Body of pancreas (tissue), 4 donors: ENCODE measurements at regions not wholly inside any gene's neighbourhood (a gene's known extent, or its start where the extent isn't known, plus 50 kb on each side); places are given as distances from the start of the nearest gene placed in this dataset.
"Not testable (repeated sequence)": the region's sequence is repeated elsewhere in the genome, so short reads cannot be mapped to it uniquely, and the experiment has no call there.

Source experiments
- ATAC-seq: fragments of 150-250 bp; one replicate; pipeline ENCODE4 v1.9.1; 2016
- DNase-seq, 4 donors: peaks; one replicate each; pipeline ENCODE4 v3.0.0-alpha.2; 2019
- H3K27ac ChIP-seq, 4 donors: fragments of 200-600 bp; sonication (generic); 1 replicate in 3 of 4; 2 replicates in 1 of 4; pipeline versions ENCODE4 v1.5.1 to v1.6.1; 2016 to 2019; ENCODE audit warnings: mild to moderate bottlenecking in 1 of 4, mixed read lengths in 1 of 4, moderate library complexity in 1 of 4
- H3K27me3 ChIP-seq, 2 donors: fragments of 200-600 bp; sonication (generic); one replicate each; pipeline ENCODE4 v1.6.0; 2016; ENCODE audit warnings: mild to moderate bottlenecking in 1 of 2
- H3K36me3 ChIP-seq, 2 donors: fragments of 200-600 bp; sonication (generic); replicated peaks in 1 of 2; 2 replicates each; pipeline ENCODE4 v1.5.1; 2016; ENCODE audit warnings: low read depth in 2 of 2; ENCODE audit not compliant: insufficient read depth in 1 of 2
- H3K4me1 ChIP-seq: fragments of 200-600 bp; sonication (generic); one replicate; pipeline ENCODE4 v1.6.0; 2016
- H3K4me3 ChIP-seq, 2 donors: fragments of 200-600 bp; sonication (generic); 1 replicate in 1 of 2; 2 replicates in 1 of 2; pipeline ENCODE4 v1.5.1; 2016 to 2019
- H3K9me3 ChIP-seq, 3 donors: fragments of 200-600 bp; sonication (generic); 1 replicate in 2 of 3; 2 replicates in 1 of 3; pipeline ENCODE4 v1.5.1; 2016
- POLR2A ChIP-seq, 3 donors: fragments of 450-650 bp; IDR thresholded peaks; one replicate each; pipeline ENCODE4 v1.6.1; 2016; ENCODE audit warnings: antibody characterized with exemption in 3 of 3, mild to moderate bottlenecking in 2 of 3
- WGBS, 2 donors: methylation state at CpG; one replicate each; pipeline ENCODE4 v1.1.5; 2017; 5-methylcytosine and 5-hydroxymethylcytosine counted together
- intact Hi-C: fragments of 100-400 bp; cut with DNase I; formaldehyde crosslinking; loops from one replicate; pipeline ENCODE4 v1.15.1; 2023
- TF ChIP-seq, protein P1 (sequence below), 7 experiments: fragments of 450-650 bp in 4 of 7; fragments of 200-600 bp in 3 of 7; sonication (generic) in 3 of 7; IDR thresholded peaks; one replicate each; pipeline ENCODE4 v1.5.1; 2016 to 2019; ENCODE audit warnings: antibody characterized with exemption in 7 of 7

DNA sequence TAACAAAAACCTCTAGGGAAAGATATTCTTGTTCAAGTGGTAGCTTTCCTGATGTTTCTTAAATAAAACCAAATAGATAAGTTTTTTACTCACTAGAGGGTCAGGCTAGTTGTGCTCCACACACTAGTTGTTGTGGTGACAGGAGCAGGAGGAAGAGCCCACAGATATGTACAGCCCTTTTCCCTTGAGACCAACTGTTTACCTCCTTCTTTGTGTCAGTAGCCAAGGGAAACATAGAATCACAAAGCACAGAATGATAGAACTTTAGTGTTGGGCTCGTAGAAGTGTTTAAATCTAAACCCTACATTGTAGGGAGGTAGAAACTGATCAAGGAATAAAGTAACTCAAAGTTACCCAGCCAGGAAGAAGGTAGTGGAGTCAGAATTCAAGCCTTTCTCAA is 309.0 kb downstream of the CTH start:
- no peak for ATAC-seq
- intact Hi-C loops: no loop called here

DNA sequence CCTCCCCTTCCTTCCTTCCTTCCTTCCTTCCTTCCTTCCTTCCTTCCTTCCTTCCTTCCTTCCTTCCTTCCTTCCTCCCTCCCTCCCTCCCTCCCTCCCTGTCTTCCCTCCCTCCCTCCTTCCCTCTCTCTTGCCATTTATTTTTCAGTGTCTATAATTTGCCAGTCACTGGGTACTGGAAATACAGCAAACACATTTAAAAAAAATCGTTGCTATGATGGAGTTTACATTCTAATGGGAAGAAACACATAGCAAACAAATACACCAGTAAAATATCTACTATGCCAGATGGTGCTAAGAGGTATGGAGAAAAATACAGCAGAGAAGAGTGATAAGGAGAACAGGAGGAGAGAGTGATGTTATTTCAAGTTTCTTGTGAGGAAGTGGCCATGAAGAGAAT is 309.5 kb downstream of the CTH start:
- Histone ChIP-seq H3K36me3 (no peaks in the 10 kb centered on the region), H3K27ac (no peak overlapping the region), H3K27me3 (no peaks in the 10 kb centered on the region), H3K4me3 (no peak overlapping the region), H3K4me1 (peaks cover 18% of the 10 kb centered on the region), H3K9me3 (no peaks in the 10 kb centered on the region)
- intact Hi-C loops: no loop called here
- WGBS, 2 donors: 38 to 69% methylated on average over 1 of the region's 1 CpG
- no peak for DNase-seq
- ATAC-seq: no peak
- TF ChIP-seq POLR2A (IDR thresholded peaks at IDR 0.05): no peak
- TF ChIP-seq, protein P1, sequence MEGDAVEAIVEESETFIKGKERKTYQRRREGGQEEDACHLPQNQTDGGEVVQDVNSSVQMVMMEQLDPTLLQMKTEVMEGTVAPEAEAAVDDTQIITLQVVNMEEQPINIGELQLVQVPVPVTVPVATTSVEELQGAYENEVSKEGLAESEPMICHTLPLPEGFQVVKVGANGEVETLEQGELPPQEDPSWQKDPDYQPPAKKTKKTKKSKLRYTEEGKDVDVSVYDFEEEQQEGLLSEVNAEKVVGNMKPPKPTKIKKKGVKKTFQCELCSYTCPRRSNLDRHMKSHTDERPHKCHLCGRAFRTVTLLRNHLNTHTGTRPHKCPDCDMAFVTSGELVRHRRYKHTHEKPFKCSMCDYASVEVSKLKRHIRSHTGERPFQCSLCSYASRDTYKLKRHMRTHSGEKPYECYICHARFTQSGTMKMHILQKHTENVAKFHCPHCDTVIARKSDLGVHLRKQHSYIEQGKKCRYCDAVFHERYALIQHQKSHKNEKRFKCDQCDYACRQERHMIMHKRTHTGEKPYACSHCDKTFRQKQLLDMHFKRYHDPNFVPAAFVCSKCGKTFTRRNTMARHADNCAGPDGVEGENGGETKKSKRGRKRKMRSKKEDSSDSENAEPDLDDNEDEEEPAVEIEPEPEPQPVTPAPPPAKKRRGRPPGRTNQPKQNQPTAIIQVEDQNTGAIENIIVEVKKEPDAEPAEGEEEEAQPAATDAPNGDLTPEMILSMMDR (IDR thresholded peaks at IDR 0.05): no peak

More for the DNA sequence above, 309.0 kb downstream of the CTH start:
- Histone ChIP-seq H3K27me3 (no peaks in the 10 kb centered on the region), H3K36me3 (no peaks in the 10 kb centered on the region), H3K4me3 (no peak overlapping the region), H3K4me1 (peaks cover 18% of the 10 kb centered on the region), H3K9me3 (no peaks in the 10 kb centered on the region), H3K27ac (no peak overlapping the region)
- WGBS, 2 donors: 59 to 72% methylated on average over 1 of the region's 1 CpG
- no peak for TF ChIP-seq POLR2A (IDR thresholded peaks at IDR 0.05)
- TF ChIP-seq, protein P1 (IDR thresholded peaks at IDR 0.05): no peak
- no peak for DNase-seq

DNA sequence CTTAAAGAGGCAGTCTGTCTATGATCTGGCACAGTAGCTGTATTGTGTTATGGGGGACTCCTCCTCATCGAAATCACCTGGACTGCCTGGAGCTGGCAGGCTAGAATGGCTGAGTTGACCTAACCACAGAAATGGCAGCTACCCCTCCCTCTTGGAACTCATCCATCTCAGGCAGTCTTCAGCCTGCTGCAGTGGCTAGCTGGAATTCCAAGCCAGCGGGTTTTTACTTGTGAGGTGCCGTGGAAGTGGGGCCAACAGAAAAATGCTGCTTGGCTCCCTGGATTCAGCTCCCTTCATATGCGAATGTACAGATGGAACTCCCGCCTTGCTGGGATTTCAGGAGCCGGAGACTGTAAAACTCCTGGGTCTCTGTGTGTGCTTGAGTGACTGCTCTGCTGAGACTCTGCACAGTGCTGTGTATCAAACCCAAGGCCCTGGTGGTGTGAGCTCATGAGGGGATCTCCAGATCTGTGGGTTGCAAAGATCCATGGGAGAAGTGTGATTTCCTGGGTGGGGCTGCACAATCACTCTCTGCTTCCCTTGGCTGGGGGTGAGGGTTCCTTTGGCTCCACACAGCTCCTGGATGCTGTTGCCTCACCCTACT is 316.9 kb downstream of the CTH start:
- no peaks in the 10 kb centered on the region for H3K27me3 ChIP-seq
- H3K9me3 ChIP-seq: peaks cover 0 to 5% (median 0%) of the 10 kb centered on the region in 3 donors
- WGBS, 2 donors: 79 to 80% methylated on average over 6 of the region's 6 CpGs
- intact Hi-C loops: no loop called here
- H3K4me1 ChIP-seq: no peaks in the 10 kb centered on the region
- TF ChIP-seq POLR2A (IDR thresholded peaks at IDR 0.05): no peak
- TF ChIP-seq, protein P1 (IDR thresholded peaks at IDR 0.05): no peak
- no peak overlapping the region for H3K4me3 ChIP-seq
- no peak overlapping the region for H3K27ac ChIP-seq
- ATAC-seq (no peak), DNase-seq (no peak)
- no peaks in the 10 kb centered on the region for H3K36me3 ChIP-seq

DNA sequence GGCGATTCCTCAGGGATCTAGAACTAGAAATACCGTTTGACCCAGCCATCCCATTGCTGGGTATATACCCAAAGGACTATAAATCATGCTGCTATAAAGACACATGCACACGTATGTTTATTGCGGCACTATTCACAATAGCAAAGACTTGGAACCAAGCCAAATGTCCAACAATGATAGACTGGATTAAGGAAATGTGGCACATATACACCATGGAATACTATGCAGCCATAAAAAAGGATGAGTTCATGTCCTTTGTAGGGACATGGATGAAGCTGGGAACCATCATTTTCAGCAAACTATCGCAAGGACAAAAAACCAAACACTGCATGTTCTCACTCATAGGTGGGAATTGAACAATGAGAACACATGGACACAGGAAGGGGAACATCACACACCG is 311.1 kb downstream of the PTGER3 start:
- H3K4me1 ChIP-seq, DNase-seq, H3K36me3 ChIP-seq, H3K4me3 ChIP-seq, intact Hi-C loops, H3K27ac ChIP-seq, H3K9me3 ChIP-seq, ATAC-seq, H3K27me3 ChIP-seq: not testable (repeated sequence)
- WGBS, 2 donors: 87% methylated on average over 3 to 6 of the region's 6 CpGs

DNA sequence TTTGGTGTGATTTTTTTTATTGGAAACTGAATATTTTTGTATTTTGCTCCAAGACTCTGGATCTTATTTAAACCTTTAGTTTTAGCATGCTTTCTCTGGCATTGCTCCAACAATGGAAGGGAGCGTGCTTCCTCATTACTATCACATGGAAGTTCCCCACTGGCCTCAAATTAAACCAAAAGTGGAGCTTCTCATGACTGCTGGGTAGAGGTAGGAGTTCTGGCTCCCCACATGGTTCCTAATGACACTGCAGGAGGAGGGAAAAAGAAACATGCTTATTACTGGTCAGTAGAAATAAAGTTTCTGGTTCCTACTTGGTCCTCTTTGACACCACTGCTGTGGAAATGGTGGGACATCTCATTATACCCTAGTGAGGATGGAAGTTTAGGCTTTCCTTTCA is 310.5 kb downstream of the PTGER3 start:
- intact Hi-C loops: no loop called here
- H3K9me3 ChIP-seq: no peaks in the 10 kb centered on the region
- H3K36me3 ChIP-seq: no peaks in the 10 kb centered on the region
- ATAC-seq: no peak
- DNase-seq: no peak
- WGBS, 2 donors: 88 to 92% methylated on average over 1 of the region's 1 CpG
- TF ChIP-seq POLR2A (IDR thresholded peaks at IDR 0.05): no peak
- TF ChIP-seq, protein P1 (IDR thresholded peaks at IDR 0.05): no peak
- H3K4me1 ChIP-seq: no peaks in the 10 kb centered on the region
- H3K27me3 ChIP-seq: no peaks in the 10 kb centered on the region
- no peak overlapping the region for H3K4me3 ChIP-seq
- H3K27ac ChIP-seq: no peak overlapping the region
